HepG2 (cell line): ENCODE measurements at regions not wholly inside any gene's neighbourhood (a gene's known extent, or its start where the extent isn't known, plus 50 kb on each side); places are given as distances from the start of the nearest gene placed in this dataset.

Experiments
- ARID4A ChIP-seq: sonication (generic); formaldehyde crosslinking; IDR thresholded peaks from 2 replicates; pipeline ENCODE4 v1.5.0; 2020; ENCODE audit warnings: mild to moderate bottlenecking, missing genetic modification reagents, borderline replicate concordance
- ATF6 ChIP-seq: sonication (generic); formaldehyde crosslinking; conservative IDR thresholded peaks from 2 replicates; pipeline ENCODE4 v1.4.0; 2020; ENCODE audit warnings: missing genetic modification reagents
- CREB1 ChIP-seq, 2 experiments: fragments of 450-650 bp in 1 of 2; IDR thresholded peaks; 2 replicates each; pipeline ENCODE4 v1.6.1; 2016 to 2017; ENCODE audit warnings: control low read depth in 1 of 2, mild to moderate bottlenecking in 1 of 2, missing compliant biosample characterization in 1 of 2, missing genetic modification characterization in 1 of 2
- CTCF ChIP-seq: sonication (generic); formaldehyde crosslinking; IDR thresholded peaks from 2 replicates; pipeline ENCODE4 v1.5.0; 2020; ENCODE audit warnings: mild to moderate bottlenecking, missing genetic modification reagents, moderate library complexity
- FOXM1 ChIP-seq: sonication (generic); formaldehyde crosslinking; IDR thresholded peaks from 2 replicates; pipeline ENCODE4 v1.5.0; 2020; ENCODE audit warnings: missing genetic modification reagents
- KAT7 ChIP-seq: IDR thresholded peaks from 2 replicates; pipeline ENCODE4 v1.6.1; 2018; ENCODE audit warnings: borderline replicate concordance, missing compliant biosample characterization
- POLR2A ChIP-seq, 2 experiments: IDR thresholded peaks; 2 replicates each; pipeline ENCODE4 v1.6.1; 2011; ENCODE audit warnings: low read depth in 2 of 2, low read length in 2 of 2, mild to moderate bottlenecking in 1 of 2, moderate library complexity in 1 of 2; ENCODE audit not compliant: insufficient read depth in 1 of 2
- POLR2AphosphoS5 ChIP-seq: IDR thresholded peaks from 2 replicates; pipeline ENCODE4 v1.6.1; 2012; ENCODE audit warnings: low read depth, low read length
- TBL1XR1 ChIP-seq: fragments of 150-350 bp; IDR thresholded peaks from 2 replicates; pipeline ENCODE4 v1.6.1; 2014; ENCODE audit warnings: borderline replicate concordance, low read length; ENCODE audit not compliant: partially characterized antibody
- ZKSCAN1 ChIP-seq: fragments of 150-350 bp; IDR thresholded peaks from 2 replicates; pipeline ENCODE4 v1.6.1; 2014; ENCODE audit warnings: low read length
- ZNF83 ChIP-seq: sonication (generic); formaldehyde crosslinking; IDR thresholded peaks from 2 replicates; pipeline ENCODE4 v1.4.0; 2020; ENCODE audit warnings: missing genetic modification reagents, mild to moderate bottlenecking, borderline replicate concordance

- no peak for TF ChIP-seq POLR2A (IDR thresholded peaks at IDR 0.05; ENCODE audit: insufficient read depth in 1 of 2, low read depth in 2 of 2, low read length in 2 of 2)
- no peak for TF ChIP-seq CTCF (CRISPR knock-in tag)
- TF ChIP-seq KAT7 (CRISPR knock-in tag), result no peak
- no peak for TF ChIP-seq POLR2AphosphoS5
- no peak for TF ChIP-seq CREB1 (IDR thresholded peaks at IDR 0.05)
- TF ChIP-seq CREB1 (CRISPR knock-in tag; IDR thresholded peaks at IDR 0.05), result no peak
- TF ChIP-seq ZKSCAN1, result no peak
- no peak for TF ChIP-seq ARID4A (CRISPR knock-in tag)
- no peak for TF ChIP-seq FOXM1
- TF ChIP-seq ZNF83 (CRISPR knock-in tag), result no peak
- no peak for TF ChIP-seq TBL1XR1
- no peak for TF ChIP-seq ATF6 (CRISPR knock-in tag)
Measured at GRCh38 chr9:134991808-134992754, 74.4 kb upstream of the FCN1 start.
